ENCODE measurements at regions not wholly inside any gene's neighbourhood (a gene's known extent, or its start where the extent isn't known, plus 50 kb on each side); places are given as distances from the start of the nearest gene placed in this dataset.

GRCh38 chr4:81577392-81577791 lies 105.7 kb upstream of the RASGEF1B start:
- TF ChIP-seq NFRKB (IDR thresholded peaks at IDR 0.05): no peak
- TF ChIP-seq FOXK2 (IDR thresholded peaks at IDR 0.05): no peak
- no peak for TF ChIP-seq TARDBP (IDR thresholded peaks at IDR 0.05)
- no peak for TF ChIP-seq SP1 (IDR thresholded peaks at IDR 0.05)
- TF ChIP-seq LEF1 (IDR thresholded peaks at IDR 0.05; ENCODE audit: borderline replicate concordance): no peak
- no peak for TF ChIP-seq BHLHE40 (IDR thresholded peaks at IDR 0.05; ENCODE audit: borderline replicate concordance)
- TF ChIP-seq FOXM1 (IDR thresholded peaks at IDR 0.05; ENCODE audit: borderline replicate concordance): no peak
- no peak for TF ChIP-seq ELF4 (IDR thresholded peaks at IDR 0.05)
- TF ChIP-seq ZNF384 (IDR thresholded peaks at IDR 0.05): no peak
- TF ChIP-seq SUZ12 (IDR thresholded peaks at IDR 0.05): no peak

All from HEK293T (cell line).